MM.1S (cell line): ENCODE measurements at regions not wholly inside any gene's neighbourhood (a gene's known extent, or its start where the extent isn't known, plus 50 kb on each side); places are given as distances from the start of the nearest gene placed in this dataset.
A peak's percentile ranks its signal among the peaks of the same experiment; 100 is the strongest.

ENCODE experiments used
- DNase-seq: peaks from one replicate; pipeline ENCODE4 v3.0.0-alpha.2; 2015
- H2AFZ ChIP-seq: fragments of 300-600 bp; sonication (generic); 2 replicates; pipeline ENCODE4 v1.6.0; 2016; ENCODE audit warnings: antibody characterized with exemption, low read length
- H3F3A ChIP-seq: fragments of 300-600 bp; sonication (generic); 2 replicates; pipeline ENCODE4 v1.6.1; 2016; ENCODE audit warnings: mild to moderate bottlenecking, antibody characterized with exemption, low read length, moderate library complexity, mixed read lengths; ENCODE audit not compliant: insufficient read depth
- H3K27ac ChIP-seq: fragments of 300-600 bp; sonication (generic); 2 replicates; pipeline ENCODE4 v1.5.1; 2016; ENCODE audit warnings: mild to moderate bottlenecking, low read length
- H3K27me3 ChIP-seq: fragments of 300-600 bp; sonication (generic); replicated peaks from 2 replicates; pipeline ENCODE4 v1.6.0; 2016; ENCODE audit warnings: low read length; ENCODE audit not compliant: insufficient read depth
- H3K36me3 ChIP-seq: fragments of 300-600 bp; sonication (generic); replicated peaks from 2 replicates; pipeline ENCODE4 v1.6.1; 2016; ENCODE audit warnings: mild to moderate bottlenecking, low read length, mixed read lengths; ENCODE audit not compliant: insufficient read depth
- H3K4me1 ChIP-seq: fragments of 300-600 bp; sonication (generic); 2 replicates; pipeline ENCODE4 v1.6.1; 2016; ENCODE audit warnings: low read length, mixed read lengths
- H3K4me2 ChIP-seq: fragments of 300-600 bp; sonication (generic); 2 replicates; pipeline ENCODE4 v1.6.0; 2016; ENCODE audit warnings: low read depth, low read length
- H3K4me3 ChIP-seq: fragments of 300-600 bp; sonication (generic); 2 replicates; pipeline ENCODE4 v1.5.1; 2016; ENCODE audit warnings: low read length, mixed read lengths
- H3K79me2 ChIP-seq: fragments of 300-600 bp; sonication (generic); 2 replicates; pipeline ENCODE4 v1.6.1; 2016; ENCODE audit warnings: mixed run types, low read length, mixed read lengths
- H3K9ac ChIP-seq: fragments of 300-600 bp; sonication (generic); 2 replicates; pipeline ENCODE4 v1.6.1; 2016; ENCODE audit warnings: low read length, mixed read lengths
- H3K9me2 ChIP-seq: fragments of 300-600 bp; sonication (generic); replicated peaks from 2 replicates; pipeline ENCODE4 v1.6.1; 2016; ENCODE audit warnings: mild to moderate bottlenecking, low read length, mixed read lengths; ENCODE audit not compliant: insufficient read depth
- H3K9me3 ChIP-seq: fragments of 300-600 bp; sonication (generic); replicated peaks from 2 replicates; pipeline ENCODE4 v1.6.1; 2016; ENCODE audit warnings: mild to moderate bottlenecking, low read length, mixed read lengths; ENCODE audit not compliant: insufficient read depth
- H4K20me1 ChIP-seq: fragments of 300-600 bp; sonication (generic); 2 replicates; pipeline ENCODE4 v1.6.1; 2016; ENCODE audit warnings: mild to moderate bottlenecking, low read length, moderate library complexity, mixed read lengths; ENCODE audit not compliant: insufficient read depth
- CTCF ChIP-seq: fragments of 300-600 bp; sonication (generic); IDR thresholded peaks from 2 replicates; pipeline ENCODE4 v1.5.1; 2016; ENCODE audit warnings: antibody characterized with exemption, low read length, mixed read lengths
- EZH2 ChIP-seq: fragments of 300-600 bp; sonication (generic); optimal IDR thresholded peaks from 2 replicates; pipeline ENCODE3; 2017; ENCODE audit warnings: low read depth, mild to moderate bottlenecking, antibody characterized with exemption, low read length, mixed read lengths
- EZH2phosphoT487 ChIP-seq: fragments of 300-600 bp; sonication (generic); IDR thresholded peaks from 2 replicates; pipeline ENCODE4 v1.6.1; 2018; ENCODE audit warnings: antibody characterized with exemption, low read length

- no peak for DNase-seq
- H3K9me3 ChIP-seq, result no peaks in the 10 kb centered on the region
- no peak overlapping the region for H2AFZ ChIP-seq
- H3K27ac ChIP-seq, result no peak overlapping the region
- no peak overlapping the region for H3K4me3 ChIP-seq
- H3K27me3 ChIP-seq, result no peaks in the 10 kb centered on the region
- H3K36me3 ChIP-seq, result no peaks in the 10 kb centered on the region
- H3K4me1 ChIP-seq, result 0 out of 2 replicates have a peak, but pooled peaks cover 3% of the 10 kb centered on the region
- TF ChIP-seq EZH2phosphoT487, result no peak
- no peak for TF ChIP-seq EZH2
- TF ChIP-seq CTCF, result no peak
- H3F3A ChIP-seq, result no peaks in the 10 kb centered on the region
- H3K9me2 ChIP-seq, result no peaks in the 10 kb centered on the region
- no peaks in the 10 kb centered on the region for H3K79me2 ChIP-seq
- no peaks in the 10 kb centered on the region for H4K20me1 ChIP-seq
- H3K9ac ChIP-seq, result no peak overlapping the region
- no peak overlapping the region for H3K4me2 ChIP-seq
Measured at GRCh38 chr13:44137466-44137865, 236.2 kb upstream of the SERP2 start.

- no peaks in the 10 kb centered on the region for H4K20me1 ChIP-seq
- no peak overlapping the region for H3K9ac ChIP-seq
- H3K4me2 ChIP-seq, result no peak overlapping the region
- no peaks in the 10 kb centered on the region for H3K27me3 ChIP-seq
- no peaks in the 10 kb centered on the region for H3K79me2 ChIP-seq
- H3K9me2 ChIP-seq, result no peaks in the 10 kb centered on the region
- H3K4me1 ChIP-seq, result peaks cover 17% of the 10 kb centered on the region; the same call in 1 of the 2 replicates
- no peak overlapping the region for H2AFZ ChIP-seq
- TF ChIP-seq EZH2 (no peak), CTCF (no peak)
- H3K27ac ChIP-seq, result no peak overlapping the region
- H3F3A ChIP-seq, result no peaks in the 10 kb centered on the region
- H3K9me3 ChIP-seq, result no peaks in the 10 kb centered on the region
- DNase-seq, result no peak
- no peak overlapping the region for H3K4me3 ChIP-seq
- H3K36me3 ChIP-seq, result no peaks in the 10 kb centered on the region
Measured at GRCh38 chr13:44140146-44140545, 233.5 kb upstream of the SERP2 start.

GRCh38 chr13:44140888-44141724, 232.5 kb upstream of the SERP2 start:
- Histone ChIP-seq H3K79me2 (no peaks in the 10 kb centered on the region), H3K4me2 (peak overlapping the region; percentile 76), H3K36me3 (no peaks in the 10 kb centered on the region), H4K20me1 (no peaks in the 10 kb centered on the region), H3K9ac (peak overlapping the region; percentile 84), H3K4me3 (peak overlapping the region; percentile 70), H3K27me3 (no peaks in the 10 kb centered on the region), H3K4me1 (peaks cover 17% of the 10 kb centered on the region; the same call in 1 of the 2 replicates), H3F3A (no peaks in the 10 kb centered on the region), H3K9me3 (no peaks in the 10 kb centered on the region), H3K27ac (peak overlapping the region; percentile 41; the same call in 1 of the 2 replicates), H3K9me2 (no peaks in the 10 kb centered on the region), H2AFZ (peak overlapping the region; percentile 81)
- TF ChIP-seq EZH2, result no peak
- TF ChIP-seq EZH2phosphoT487, result no peak
- TF ChIP-seq CTCF, result no peak
- no peak for DNase-seq
